Astrocyte of the hippocampus (primary cell): ENCODE measurements at regions not wholly inside any gene's neighbourhood (a gene's known extent, or its start where the extent isn't known, plus 50 kb on each side); places are given as distances from the start of the nearest gene placed in this dataset.
A peak's percentile ranks its signal among the peaks of the same experiment; 100 is the strongest.

Experiments
- DNase-seq: peaks from one replicate; pipeline ENCODE4 v3.0.0; 2011; ENCODE audit warnings: low read depth, low spot score

DNA sequence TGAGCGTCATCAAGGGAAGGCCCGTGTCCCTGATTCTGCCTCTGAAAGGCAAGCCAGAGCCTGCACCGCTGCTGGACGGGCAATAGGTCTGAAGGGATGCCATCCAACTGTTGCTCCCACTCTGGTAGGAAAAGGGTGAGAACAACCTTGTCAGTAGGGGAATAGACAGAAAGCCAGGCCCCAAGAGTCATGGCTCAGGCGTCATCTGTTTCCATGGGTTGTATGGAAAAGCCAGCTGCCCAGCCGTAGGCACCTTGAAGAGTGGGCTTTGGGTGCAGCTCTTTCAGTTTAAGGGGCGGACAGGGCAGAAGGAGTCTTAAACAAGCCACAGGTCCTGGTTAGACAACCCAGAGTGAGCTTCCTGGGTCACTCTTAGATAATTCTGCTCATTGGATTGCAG is 66.5 kb downstream of the RNF6 start:
- no peak for DNase-seq

DNA sequence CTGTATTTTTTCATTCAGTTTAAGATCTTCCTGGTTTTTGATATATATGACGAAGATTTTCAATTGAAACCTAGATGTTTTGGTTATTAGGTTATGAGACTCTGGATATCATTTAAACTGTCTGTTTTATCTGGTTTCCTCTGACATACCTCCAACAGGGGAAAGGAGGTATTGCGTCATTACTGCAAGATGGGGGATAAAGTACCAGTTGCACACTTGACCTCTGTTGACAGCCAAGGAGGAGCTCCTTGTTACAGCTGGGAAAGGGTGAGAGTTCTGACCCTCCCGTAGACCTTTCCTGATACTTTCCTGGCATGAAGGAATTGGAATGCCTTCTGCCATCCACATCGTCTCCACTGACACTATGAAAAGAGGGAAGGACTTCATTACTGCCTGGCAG is 82.0 kb upstream of the SHISA2 start:
- DNase-seq, result no peak

DNA sequence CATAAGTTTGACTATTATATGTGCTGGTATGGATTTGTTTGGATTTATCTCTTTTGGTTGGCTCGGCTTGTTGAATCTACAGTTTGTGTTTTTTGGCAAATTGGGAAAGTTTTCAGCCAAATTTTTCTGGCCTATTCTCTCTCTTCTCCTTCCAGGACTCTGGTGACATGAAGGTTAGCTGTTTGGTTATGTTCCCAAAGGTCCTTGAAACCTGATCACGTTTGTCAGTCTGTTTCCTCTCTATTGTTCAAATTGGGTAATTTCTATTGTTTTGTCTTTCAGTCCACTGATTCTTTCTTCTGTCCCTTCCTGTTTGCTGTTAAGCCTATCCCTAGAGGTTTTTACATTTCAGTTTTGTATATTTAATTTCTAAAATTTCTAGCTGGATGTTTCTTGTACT is 81.5 kb upstream of the SHISA2 start:
- no peak for DNase-seq

DNA sequence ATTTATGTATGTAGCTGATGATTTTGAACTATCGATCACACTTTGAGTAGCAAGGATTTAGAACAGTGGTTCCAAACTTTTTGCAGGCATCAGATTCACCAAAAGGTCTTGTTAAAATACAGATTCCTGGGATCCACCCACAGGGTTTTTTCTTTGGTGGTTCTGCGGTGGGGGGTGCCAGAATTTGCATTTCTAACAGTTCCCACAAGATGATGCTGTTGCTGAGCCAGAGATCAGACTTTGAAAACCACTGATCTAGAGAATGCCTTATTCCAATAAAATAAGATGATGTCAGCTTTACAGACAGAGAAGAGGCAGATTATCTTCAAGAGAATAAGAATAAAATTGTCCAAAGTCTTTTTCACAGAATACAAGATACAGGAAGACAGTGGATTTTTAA is 80.9 kb upstream of the SHISA2 start:
- DNase-seq, result peak; percentile 7

DNA sequence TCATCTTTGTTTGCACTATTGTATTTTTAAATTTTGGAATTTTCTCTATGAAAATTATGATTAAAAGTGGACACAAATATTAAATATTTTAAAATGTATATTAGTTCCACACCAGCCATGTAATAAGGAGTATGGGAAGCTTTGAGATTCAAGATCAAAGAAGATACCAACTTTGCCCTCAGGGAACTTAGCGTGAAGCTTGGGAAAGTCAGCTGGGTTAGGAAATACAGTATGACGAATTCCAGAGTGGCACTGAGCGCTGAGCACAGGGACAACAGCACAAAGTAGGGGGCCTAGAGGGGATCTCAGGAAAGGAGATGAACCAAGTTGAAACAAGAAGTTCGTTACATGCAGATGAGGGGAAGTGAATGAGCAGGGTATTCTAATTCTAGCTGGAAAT is 76.9 kb upstream of the SHISA2 start:
- DNase-seq, result no peak

DNA sequence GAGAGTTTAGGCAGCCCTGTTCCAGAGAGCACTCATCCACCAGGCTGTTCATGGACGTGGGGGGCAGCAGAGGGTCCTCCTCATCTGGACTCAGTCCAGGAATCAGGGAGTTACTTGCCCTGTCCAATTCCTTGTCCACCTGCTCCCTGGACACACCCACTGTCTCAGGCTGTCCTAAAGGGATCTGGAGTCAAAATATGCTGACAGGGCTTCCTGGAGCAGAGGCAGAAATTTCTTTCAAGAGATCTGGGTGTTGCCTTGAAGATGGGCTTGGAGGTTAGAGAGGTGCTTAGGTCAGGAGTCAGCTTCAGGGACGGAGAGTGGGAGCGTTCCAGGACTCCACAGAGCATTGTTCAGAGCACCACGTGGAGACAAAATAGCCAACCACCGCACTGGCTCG is 65.8 kb upstream of the SHISA2 start:
- DNase-seq, result no peak

DNA sequence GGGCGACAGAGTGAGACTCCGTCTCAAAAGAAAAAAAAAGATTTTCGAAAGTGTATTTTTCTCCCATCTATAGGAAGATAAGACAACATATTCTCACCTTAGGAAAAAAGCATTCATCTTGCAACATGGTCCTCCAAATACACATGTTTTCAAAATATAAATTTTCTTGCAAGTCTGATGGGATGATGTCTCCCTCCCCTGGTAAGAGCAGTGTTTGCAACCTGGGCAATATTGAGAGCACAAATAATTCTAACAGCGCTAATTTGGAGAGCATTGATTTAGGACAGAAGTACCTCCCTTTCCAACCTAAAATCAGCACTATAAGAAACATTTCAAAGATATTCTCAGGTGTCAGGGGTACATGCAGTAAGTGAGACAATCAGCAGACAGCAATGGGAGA is 61.0 kb upstream of the SHISA2 start:
- DNase-seq, result peak; percentile 3

DNA sequence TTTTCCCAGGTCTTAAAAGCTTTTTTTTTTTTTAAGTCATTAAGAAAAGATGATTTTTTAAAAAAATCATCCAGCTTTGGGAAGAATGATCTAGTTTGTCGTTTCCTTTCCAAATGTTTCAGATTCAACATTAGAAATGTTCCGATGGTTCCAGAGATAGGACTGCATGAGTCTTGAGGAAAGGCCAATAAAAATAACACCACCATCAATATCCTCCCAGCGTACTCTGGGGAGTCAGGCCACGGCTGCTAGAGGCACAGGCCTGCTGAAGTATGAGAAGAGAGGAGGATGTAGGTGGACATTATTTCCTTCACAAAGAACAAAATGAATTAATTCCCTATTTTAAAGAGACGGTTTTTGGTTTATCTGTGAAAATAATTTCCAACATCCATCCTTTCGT is 60.0 kb upstream of the SHISA2 start:
- DNase-seq, result no peak
